ENCODE measurements at regions not wholly inside any gene's neighbourhood (a gene's known extent, or its start where the extent isn't known, plus 50 kb on each side); places are given as distances from the start of the nearest gene placed in this dataset.
A peak's percentile ranks its signal among the peaks of the same experiment; 100 is the strongest.

- TF ChIP-seq CTCF (IDR thresholded peaks at IDR 0.05), result no peak
- peak in 1 of 2 donors; percentile 29 for TF ChIP-seq POLR2AphosphoS5 (IDR thresholded peaks at IDR 0.05; ENCODE audit: insufficient read depth in 1 of 2, low read depth in 1 of 2)
Observed at GRCh38 chr15:70378126-70379031, 280.7 kb upstream of the TLE3 start.
